ENCODE measurements at regions not wholly inside any gene's neighbourhood (a gene's known extent, or its start where the extent isn't known, plus 50 kb on each side); places are given as distances from the start of the nearest gene placed in this dataset.

- Histone ChIP-seq H3K9ac (ENCODE audit: insufficient read depth, low read depth, low read length) (no peak overlapping the region), H3K4me1 (ENCODE audit: insufficient read depth, low read length) (no peaks in the 10 kb centered on the region), H4K20me1 (ENCODE audit: insufficient read depth, low read length) (no peaks in the 10 kb centered on the region), H3K4me3 (replicated peaks in 1 of 3; ENCODE audit: insufficient read depth in 1 of 3, low read depth in 2 of 3, low read length in 3 of 3) (no peak overlapping the region), H3K9me3 (ENCODE audit: low read length) (peaks cover 81% of the 10 kb centered on the region), H3K79me2 (ENCODE audit: insufficient read depth, low read length) (no peaks in the 10 kb centered on the region), H3K36me3 (replicated peaks in 1 of 2; ENCODE audit: control insufficient read depth in 1 of 2, insufficient read depth in 2 of 2, low read length in 2 of 2) (no peaks in the 10 kb centered on the region), H3K27me3 (ENCODE audit: control insufficient read depth in 1 of 2, insufficient read depth in 2 of 2, low read length in 2 of 2) (no peaks in the 10 kb centered on the region), H3K27ac (ENCODE audit: extremely low read length, insufficient read depth, low read length) (no peak overlapping the region), H3K4me2 (ENCODE audit: low read depth, low read length) (no peak overlapping the region), H2AFZ (ENCODE audit: low read length) (no peak overlapping the region)
- FAIRE-seq (no peak), DNase-seq (ENCODE audit: low spot score) (no peak), ATAC-seq (no peak)
- no TSS peak for BruUV-seq (replicated peaks)
- ChIA-PET CTCF (ENCODE audit: low intra/inter-chr PET ratio, low total read pairs) (no interaction called here), POLR2A (no interaction called here)
- intact Hi-C loops (cut with micrococcal nuclease; ENCODE audit: unreplicated experiment) (no loop called here), in situ Hi-C loops (cut with HindIII; ENCODE audit: extremely low pct_ligation_motif_present, low pct_unique_long_range_greater_than_20kb) (no loop called here)
- WGBS (ENCODE audit: low lambda C conversion rate): 5% methylated on average over 1 of the region's 1 CpG
- TF ChIP-seq HMGA1 (CRISPR knock-in tag; conservative IDR thresholded peaks at IDR 0.05) (no peak), ZNF737 (CRISPR knock-in tag; IDR thresholded peaks at IDR 0.05; ENCODE audit: borderline replicate concordance) (no peak), ARID4A (CRISPR knock-in tag; IDR thresholded peaks at IDR 0.05; ENCODE audit: borderline replicate concordance) (no peak), SOX6 (IDR thresholded peaks at IDR 0.05) (no peak), SOX6 (CRISPR knock-in tag; IDR thresholded peaks at IDR 0.05) (no peak), ZNF430 (CRISPR knock-in tag; IDR thresholded peaks at IDR 0.05) (no peak), SALL1 (CRISPR knock-in tag; IDR thresholded peaks at IDR 0.05) (no peak), SP140L (CRISPR knock-in tag; IDR thresholded peaks at IDR 0.05; ENCODE audit: borderline replicate concordance) (no peak), ZNF326 (CRISPR knock-in tag; IDR thresholded peaks at IDR 0.05; ENCODE audit: borderline replicate concordance) (no peak), ZNF251 (CRISPR knock-in tag; IDR thresholded peaks at IDR 0.05) (no peak), ZSCAN31 (CRISPR knock-in tag; IDR thresholded peaks at IDR 0.05; ENCODE audit: low read depth) (no peak), ZNF788 (CRISPR knock-in tag; IDR thresholded peaks at IDR 0.05; ENCODE audit: borderline replicate concordance) (no peak), SSRP1 (CRISPR knock-in tag; IDR thresholded peaks at IDR 0.05) (no peak), ZNF850 (CRISPR knock-in tag; conservative IDR thresholded peaks at IDR 0.05) (no peak), ZNF552 (CRISPR knock-in tag; IDR thresholded peaks at IDR 0.05; ENCODE audit: borderline replicate concordance) (no peak), HCFC1 (IDR thresholded peaks at IDR 0.05; ENCODE audit: low read depth, low read length) (no peak)
- TF ChIP-seq, protein P1, sequence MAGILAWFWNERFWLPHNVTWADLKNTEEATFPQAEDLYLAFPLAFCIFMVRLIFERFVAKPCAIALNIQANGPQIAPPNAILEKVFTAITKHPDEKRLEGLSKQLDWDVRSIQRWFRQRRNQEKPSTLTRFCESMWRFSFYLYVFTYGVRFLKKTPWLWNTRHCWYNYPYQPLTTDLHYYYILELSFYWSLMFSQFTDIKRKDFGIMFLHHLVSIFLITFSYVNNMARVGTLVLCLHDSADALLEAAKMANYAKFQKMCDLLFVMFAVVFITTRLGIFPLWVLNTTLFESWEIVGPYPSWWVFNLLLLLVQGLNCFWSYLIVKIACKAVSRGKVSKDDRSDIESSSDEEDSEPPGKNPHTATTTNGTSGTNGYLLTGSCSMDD (CRISPR knock-in tag; IDR thresholded peaks at IDR 0.05): no peak
- TF ChIP-seq, protein P2, sequence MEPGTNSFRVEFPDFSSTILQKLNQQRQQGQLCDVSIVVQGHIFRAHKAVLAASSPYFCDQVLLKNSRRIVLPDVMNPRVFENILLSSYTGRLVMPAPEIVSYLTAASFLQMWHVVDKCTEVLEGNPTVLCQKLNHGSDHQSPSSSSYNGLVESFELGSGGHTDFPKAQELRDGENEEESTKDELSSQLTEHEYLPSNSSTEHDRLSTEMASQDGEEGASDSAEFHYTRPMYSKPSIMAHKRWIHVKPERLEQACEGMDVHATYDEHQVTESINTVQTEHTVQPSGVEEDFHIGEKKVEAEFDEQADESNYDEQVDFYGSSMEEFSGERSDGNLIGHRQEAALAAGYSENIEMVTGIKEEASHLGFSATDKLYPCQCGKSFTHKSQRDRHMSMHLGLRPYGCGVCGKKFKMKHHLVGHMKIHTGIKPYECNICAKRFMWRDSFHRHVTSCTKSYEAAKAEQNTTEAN (CRISPR knock-in tag; conservative IDR thresholded peaks at IDR 0.05): no peak
- TF ChIP-seq, protein P3, sequence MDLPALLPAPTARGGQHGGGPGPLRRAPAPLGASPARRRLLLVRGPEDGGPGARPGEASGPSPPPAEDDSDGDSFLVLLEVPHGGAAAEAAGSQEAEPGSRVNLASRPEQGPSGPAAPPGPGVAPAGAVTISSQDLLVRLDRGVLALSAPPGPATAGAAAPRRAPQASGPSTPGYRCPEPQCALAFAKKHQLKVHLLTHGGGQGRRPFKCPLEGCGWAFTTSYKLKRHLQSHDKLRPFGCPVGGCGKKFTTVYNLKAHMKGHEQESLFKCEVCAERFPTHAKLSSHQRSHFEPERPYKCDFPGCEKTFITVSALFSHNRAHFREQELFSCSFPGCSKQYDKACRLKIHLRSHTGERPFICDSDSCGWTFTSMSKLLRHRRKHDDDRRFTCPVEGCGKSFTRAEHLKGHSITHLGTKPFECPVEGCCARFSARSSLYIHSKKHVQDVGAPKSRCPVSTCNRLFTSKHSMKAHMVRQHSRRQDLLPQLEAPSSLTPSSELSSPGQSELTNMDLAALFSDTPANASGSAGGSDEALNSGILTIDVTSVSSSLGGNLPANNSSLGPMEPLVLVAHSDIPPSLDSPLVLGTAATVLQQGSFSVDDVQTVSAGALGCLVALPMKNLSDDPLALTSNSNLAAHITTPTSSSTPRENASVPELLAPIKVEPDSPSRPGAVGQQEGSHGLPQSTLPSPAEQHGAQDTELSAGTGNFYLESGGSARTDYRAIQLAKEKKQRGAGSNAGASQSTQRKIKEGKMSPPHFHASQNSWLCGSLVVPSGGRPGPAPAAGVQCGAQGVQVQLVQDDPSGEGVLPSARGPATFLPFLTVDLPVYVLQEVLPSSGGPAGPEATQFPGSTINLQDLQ (CRISPR knock-in tag; IDR thresholded peaks at IDR 0.05): no peak
Observed at GRCh38 chr1:80436851-80437250, 1363.9 kb upstream of the ADGRL2 start.

Data from HepG2 (cell line).